ENCODE measurements at regions not wholly inside any gene's neighbourhood (a gene's known extent, or its start where the extent isn't known, plus 50 kb on each side); places are given as distances from the start of the nearest gene placed in this dataset.

DNA sequence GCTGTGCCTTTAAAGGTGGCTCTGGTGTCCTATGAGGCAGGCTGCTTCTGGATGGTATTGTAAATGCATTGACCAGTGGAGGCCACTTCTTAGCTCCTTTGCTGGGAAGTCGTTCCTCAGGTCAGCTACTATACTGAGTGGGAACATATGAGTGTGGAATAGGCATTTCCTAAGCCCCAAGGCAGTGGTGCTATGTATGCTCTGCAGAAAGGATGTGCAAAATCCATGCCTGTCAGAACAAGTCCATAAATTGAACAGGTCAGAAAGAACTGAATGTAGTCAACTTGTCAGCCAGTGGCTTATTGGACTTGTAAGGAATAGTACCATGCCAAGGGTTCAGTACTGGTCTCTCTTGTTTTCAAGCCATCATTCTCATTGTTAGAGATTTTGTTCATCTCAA, 216.4 kb downstream of the CDH10 start:
- no peak overlapping the region for H3K27ac ChIP-seq (ENCODE audit: insufficient read depth, low read length)
- no peak overlapping the region for H3K9ac ChIP-seq (ENCODE audit: insufficient read depth, low read length)
- no peaks in the 10 kb centered on the region for H3K4me1 ChIP-seq (ENCODE audit: control insufficient read depth, extremely low read depth, insufficient read depth, low read length)
- H3K4me2 ChIP-seq (ENCODE audit: extremely low read depth, insufficient read depth, low read length) = no peak overlapping the region
- H3K79me2 ChIP-seq (ENCODE audit: control insufficient read depth, insufficient read depth, low read length) = no peaks in the 10 kb centered on the region
- H3K9me3 ChIP-seq (ENCODE audit: control insufficient read depth, insufficient read depth, low read depth, low read length) = no peaks in the 10 kb centered on the region
- H3K27me3 ChIP-seq (ENCODE audit: control insufficient read depth, insufficient read depth, low read length) = no peaks in the 10 kb centered on the region
- no peak overlapping the region for H3K4me3 ChIP-seq (replicated peaks in 1 of 4; ENCODE audit: control extremely low read depth in 1 of 4, insufficient read depth in 1 of 4, low read depth in 3 of 4, low read length in 4 of 4)
- TF ChIP-seq, protein P1, sequence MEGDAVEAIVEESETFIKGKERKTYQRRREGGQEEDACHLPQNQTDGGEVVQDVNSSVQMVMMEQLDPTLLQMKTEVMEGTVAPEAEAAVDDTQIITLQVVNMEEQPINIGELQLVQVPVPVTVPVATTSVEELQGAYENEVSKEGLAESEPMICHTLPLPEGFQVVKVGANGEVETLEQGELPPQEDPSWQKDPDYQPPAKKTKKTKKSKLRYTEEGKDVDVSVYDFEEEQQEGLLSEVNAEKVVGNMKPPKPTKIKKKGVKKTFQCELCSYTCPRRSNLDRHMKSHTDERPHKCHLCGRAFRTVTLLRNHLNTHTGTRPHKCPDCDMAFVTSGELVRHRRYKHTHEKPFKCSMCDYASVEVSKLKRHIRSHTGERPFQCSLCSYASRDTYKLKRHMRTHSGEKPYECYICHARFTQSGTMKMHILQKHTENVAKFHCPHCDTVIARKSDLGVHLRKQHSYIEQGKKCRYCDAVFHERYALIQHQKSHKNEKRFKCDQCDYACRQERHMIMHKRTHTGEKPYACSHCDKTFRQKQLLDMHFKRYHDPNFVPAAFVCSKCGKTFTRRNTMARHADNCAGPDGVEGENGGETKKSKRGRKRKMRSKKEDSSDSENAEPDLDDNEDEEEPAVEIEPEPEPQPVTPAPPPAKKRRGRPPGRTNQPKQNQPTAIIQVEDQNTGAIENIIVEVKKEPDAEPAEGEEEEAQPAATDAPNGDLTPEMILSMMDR (conservative IDR thresholded peaks at IDR 0.05 in 1 of 2, IDR thresholded peaks at IDR 0.05 in 1 of 2; ENCODE audit: low read depth in 1 of 2, low read length in 2 of 2) = no peak
- no peaks in the 10 kb centered on the region for H4K20me1 ChIP-seq (ENCODE audit: control insufficient read depth, extremely low read depth, insufficient read depth, low read length)
- H3K36me3 ChIP-seq (ENCODE audit: control insufficient read depth, insufficient read depth, low read length) = no peaks in the 10 kb centered on the region
- no peak for DNase-seq (ENCODE audit: low read depth in 2 of 2)
- H2AFZ ChIP-seq (ENCODE audit: low read length) = no peak overlapping the region

DNA sequence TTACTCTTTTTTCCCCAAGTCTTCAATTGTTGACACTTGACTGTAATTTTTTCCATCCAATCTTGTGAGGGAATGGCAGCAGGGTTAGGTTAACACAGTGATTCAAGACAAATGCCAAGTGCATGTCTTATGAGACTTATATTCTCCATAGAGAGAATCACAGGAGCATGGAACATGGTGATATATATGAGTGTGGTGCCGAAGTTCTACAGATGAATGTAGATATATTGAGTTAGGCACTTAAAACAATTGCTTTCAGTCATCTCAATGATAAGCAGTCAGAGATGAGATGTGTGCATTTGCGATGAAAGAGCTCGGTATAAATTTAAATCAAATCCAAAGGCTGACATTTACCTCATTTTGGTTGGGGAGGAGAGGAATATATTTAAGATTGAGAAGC, 211.2 kb downstream of the CDH10 start:
- TF ChIP-seq, protein P1 (conservative IDR thresholded peaks at IDR 0.05 in 1 of 2, IDR thresholded peaks at IDR 0.05 in 1 of 2; ENCODE audit: low read depth in 1 of 2, low read length in 2 of 2) = no peak
- no peak for TF ChIP-seq EZH2 (IDR thresholded peaks at IDR 0.05; ENCODE audit: low read length, missing control alignments)
- H3K4me2 ChIP-seq (ENCODE audit: extremely low read depth, insufficient read depth, low read length) = no peak overlapping the region
- H3K9ac ChIP-seq (ENCODE audit: insufficient read depth, low read length) = no peak overlapping the region
- no peaks in the 10 kb centered on the region for H3K9me3 ChIP-seq (ENCODE audit: control insufficient read depth, insufficient read depth, low read depth, low read length)
- H3K27ac ChIP-seq (ENCODE audit: insufficient read depth, low read length) = no peak overlapping the region
- H3K36me3 ChIP-seq (ENCODE audit: control insufficient read depth, insufficient read depth, low read length) = no peaks in the 10 kb centered on the region
- no peak for DNase-seq (ENCODE audit: low read depth in 2 of 2)
- H3K4me3 ChIP-seq (replicated peaks in 1 of 4; ENCODE audit: control extremely low read depth in 1 of 4, insufficient read depth in 1 of 4, low read depth in 3 of 4, low read length in 4 of 4) = no peak overlapping the region
- H2AFZ ChIP-seq (ENCODE audit: low read length) = no peak overlapping the region
- H3K27me3 ChIP-seq (ENCODE audit: control insufficient read depth, insufficient read depth, low read length) = no peaks in the 10 kb centered on the region
- no peaks in the 10 kb centered on the region for H3K4me1 ChIP-seq (ENCODE audit: control insufficient read depth, extremely low read depth, insufficient read depth, low read length)
- no peaks in the 10 kb centered on the region for H3K79me2 ChIP-seq (ENCODE audit: control insufficient read depth, insufficient read depth, low read length)
- no peaks in the 10 kb centered on the region for H4K20me1 ChIP-seq (ENCODE audit: control insufficient read depth, extremely low read depth, insufficient read depth, low read length)

All from fibroblast of lung (primary cell).